HEK293 (cell line): ENCODE measurements at regions not wholly inside any gene's neighbourhood (a gene's known extent, or its start where the extent isn't known, plus 50 kb on each side); places are given as distances from the start of the nearest gene placed in this dataset.

Experiments
- CTCF ChIA-PET: fragments of 350-600 bp; formaldehyde crosslinking; extraction: SDS; loops from one replicate; lab custom pipeline; 2021; ENCODE audit warnings: antibody characterized with exemption; lab: Yijun Ruan, JAX
- POLR2A ChIA-PET: fragments of 300-600 bp; formaldehyde crosslinking; extraction: SDS; loops from one replicate; lab custom pipeline; 2020; ENCODE audit warnings: antibody characterized with exemption, inconsistent platforms; lab: Yijun Ruan, JAX
- H3K27ac ChIP-seq: fragments of 200-500 bp; sonication (Bioruptor generic); 2 replicates; pipeline ENCODE4 v1.5.1; 2014; ENCODE audit warnings: low read depth, low read length, control low read depth, inconsistent platforms; ENCODE audit errors: extremely low read depth
- H3K36me3 ChIP-seq, 2 experiments: fragments of 200-500 bp in 1 of 2; sonication (Bioruptor generic) in 1 of 2; 1 replicate in 1 of 2; 2 replicates in 1 of 2; pipeline ENCODE4 v1.5.1; 2014 to 2017; ENCODE audit warnings: inconsistent platforms in 2 of 2, low read length in 2 of 2; ENCODE audit not compliant: control insufficient read depth in 2 of 2, insufficient read depth in 1 of 2
- H3K4me1 ChIP-seq: fragments of 200-500 bp; sonication (Bioruptor generic); 2 replicates; pipeline ENCODE4 v1.5.1; 2014; ENCODE audit warnings: mild to moderate bottlenecking, low read length, inconsistent platforms; ENCODE audit not compliant: control insufficient read depth, insufficient read depth
- H3K4me3 ChIP-seq: 2 replicates; pipeline ENCODE4 v1.5.1; 2011; ENCODE audit warnings: low read depth, mild to moderate bottlenecking, control low read depth, low read length, moderate library complexity
- H3K9me3 ChIP-seq: fragments of 200-500 bp; sonication (Bioruptor generic); 2 replicates; pipeline ENCODE4 v1.5.1; 2014; ENCODE audit warnings: low read depth, low read length, inconsistent platforms; ENCODE audit not compliant: control insufficient read depth, insufficient read depth
- BCL11A ChIP-seq: fragments of 450-650 bp; formaldehyde crosslinking; IDR thresholded peaks from 2 replicates; pipeline ENCODE4 v1.5.1; 2016; ENCODE audit warnings: low read depth, missing biosample characterization, missing genetic modification characterization
- GLI2 ChIP-seq: fragments of 450-650 bp; formaldehyde crosslinking; IDR thresholded peaks from 2 replicates; pipeline ENCODE4; 2017; ENCODE audit warnings: missing biosample characterization, missing genetic modification characterization, low read depth, borderline replicate concordance
- KLF16 ChIP-seq: fragments of 450-650 bp; formaldehyde crosslinking; IDR thresholded peaks from 2 replicates; pipeline ENCODE4 v1.5.1; 2017; ENCODE audit warnings: missing biosample characterization, missing genetic modification characterization
- KLF7 ChIP-seq: fragments of 450-650 bp; formaldehyde crosslinking; IDR thresholded peaks from 2 replicates; pipeline ENCODE4 v1.5.1; 2016; ENCODE audit warnings: missing biosample characterization, missing genetic modification characterization, borderline replicate concordance
- KLF8 ChIP-seq: fragments of 450-650 bp; formaldehyde crosslinking; IDR thresholded peaks from 2 replicates; pipeline ENCODE4 v1.5.1; 2016; ENCODE audit warnings: missing biosample characterization, missing genetic modification characterization
- MYNN ChIP-seq: fragments of 450-650 bp; formaldehyde crosslinking; IDR thresholded peaks from 2 replicates; pipeline ENCODE4 v1.5.1; 2016; ENCODE audit warnings: missing biosample characterization, missing genetic modification characterization, borderline replicate concordance
- ZFP3 ChIP-seq: fragments of 450-650 bp; formaldehyde crosslinking; IDR thresholded peaks from 2 replicates; pipeline ENCODE4 v1.5.1; 2016; ENCODE audit warnings: low read depth, missing biosample characterization, missing genetic modification characterization
- ZNF112 ChIP-seq: fragments of 450-650 bp; formaldehyde crosslinking; IDR thresholded peaks from 2 replicates; pipeline ENCODE4 v1.5.0; 2017; ENCODE audit warnings: missing biosample characterization, missing genetic modification characterization
- ZNF169 ChIP-seq: fragments of 450-650 bp; formaldehyde crosslinking; IDR thresholded peaks from 2 replicates; pipeline ENCODE4 v1.5.1; 2016; ENCODE audit warnings: missing biosample characterization, missing genetic modification characterization
- ZNF202 ChIP-seq: fragments of 450-650 bp; formaldehyde crosslinking; IDR thresholded peaks from 2 replicates; pipeline ENCODE4 v1.5.1; 2016; ENCODE audit warnings: missing biosample characterization, missing genetic modification characterization, borderline replicate concordance
- ZNF24 ChIP-seq: fragments of 450-650 bp; formaldehyde crosslinking; IDR thresholded peaks from 2 replicates; pipeline ENCODE4 v1.5.1; 2016; ENCODE audit warnings: missing biosample characterization, missing genetic modification characterization
- ZNF354C ChIP-seq: fragments of 450-650 bp; formaldehyde crosslinking; IDR thresholded peaks from 2 replicates; pipeline ENCODE4 v1.5.1; 2016; ENCODE audit warnings: missing biosample characterization, missing genetic modification characterization, low read depth, borderline replicate concordance
- ZNF394 ChIP-seq: fragments of 450-650 bp; formaldehyde crosslinking; IDR thresholded peaks from 2 replicates; pipeline ENCODE4 v1.5.1; 2016; ENCODE audit warnings: missing biosample characterization, missing genetic modification characterization, mild to moderate bottlenecking, moderate library complexity, borderline replicate concordance
- ZNF548 ChIP-seq: fragments of 450-650 bp; formaldehyde crosslinking; IDR thresholded peaks from 2 replicates; pipeline ENCODE4 v1.5.1; 2016; ENCODE audit warnings: missing biosample characterization, missing genetic modification characterization
- ZNF571 ChIP-seq: fragments of 450-650 bp; formaldehyde crosslinking; IDR thresholded peaks from 2 replicates; pipeline ENCODE4 v1.5.0; 2017; ENCODE audit warnings: missing biosample characterization, missing genetic modification characterization
- ZNF610 ChIP-seq: fragments of 450-650 bp; formaldehyde crosslinking; IDR thresholded peaks from 2 replicates; pipeline ENCODE4 v1.5.1; 2016; ENCODE audit warnings: missing biosample characterization, missing genetic modification characterization, borderline replicate concordance
- ZNF626 ChIP-seq: fragments of 450-650 bp; sonication (Bioruptor Pico); formaldehyde crosslinking; IDR thresholded peaks from 2 replicates; pipeline ENCODE4 v1.5.1; 2018; ENCODE audit warnings: missing biosample characterization, missing genetic modification characterization, inconsistent platforms
- ZNF768 ChIP-seq: fragments of 450-650 bp; formaldehyde crosslinking; IDR thresholded peaks from 2 replicates; pipeline ENCODE4 v1.5.1; 2018; ENCODE audit warnings: missing biosample characterization, mild to moderate bottlenecking, missing genetic modification characterization
- ZNF843 ChIP-seq: fragments of 450-650 bp; formaldehyde crosslinking; IDR thresholded peaks from 2 replicates; pipeline ENCODE4 v1.5.1; 2016; ENCODE audit warnings: missing biosample characterization, missing genetic modification characterization
- ZSCAN16 ChIP-seq: fragments of 450-650 bp; formaldehyde crosslinking; IDR thresholded peaks from 2 replicates; pipeline ENCODE4 v1.5.1; 2016; ENCODE audit warnings: missing biosample characterization, missing genetic modification characterization
- TF ChIP-seq, protein P1 (sequence below): fragments of 450-650 bp; formaldehyde crosslinking; IDR thresholded peaks from 2 replicates; pipeline ENCODE4 v1.5.0; 2017; ENCODE audit warnings: missing biosample characterization, missing genetic modification characterization, borderline replicate concordance
- TF ChIP-seq, protein P2 (sequence below): fragments of 450-650 bp; formaldehyde crosslinking; IDR thresholded peaks from 2 replicates; pipeline ENCODE4 v1.5.1; 2016; ENCODE audit warnings: missing biosample characterization, missing genetic modification characterization
- TF ChIP-seq, protein P3 (sequence below): fragments of 450-650 bp; formaldehyde crosslinking; IDR thresholded peaks from 2 replicates; pipeline ENCODE4 v1.5.1; 2016; ENCODE audit warnings: missing biosample characterization, missing genetic modification characterization

DNA sequence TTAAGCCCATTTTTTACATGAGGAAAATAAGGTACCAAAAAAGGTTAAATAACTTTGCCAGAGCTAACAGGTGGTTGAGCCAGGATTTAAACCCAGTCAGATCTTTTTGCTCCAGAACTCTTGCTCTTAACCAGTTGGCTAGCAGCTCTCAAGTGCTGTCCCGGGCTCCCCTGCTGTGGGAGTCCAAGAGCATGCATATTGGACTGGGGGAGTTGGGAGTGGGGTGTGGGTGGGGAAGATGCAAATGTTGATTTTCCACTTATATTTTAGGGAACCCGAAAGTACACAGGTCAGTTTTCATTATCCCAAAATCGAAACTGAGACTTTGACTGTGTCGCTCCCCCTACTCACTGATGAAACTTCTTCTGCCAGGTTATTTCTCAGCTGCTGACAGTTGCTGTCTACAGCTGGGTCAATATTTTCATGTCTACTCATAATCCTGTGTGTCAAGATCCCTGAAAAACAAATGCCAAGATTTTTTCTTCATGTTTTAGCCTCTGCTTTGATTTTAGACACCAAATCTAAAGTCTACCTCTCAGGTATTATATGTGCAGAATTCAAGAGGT is 172.3 kb upstream of the TMPO start:
- H3K4me3 ChIP-seq: no peak overlapping the region
- no peaks in the 10 kb centered on the region for H3K4me1 ChIP-seq
- TF ChIP-seq ZSCAN16 (tag by site-specific recombination): no peak
- no peak for TF ChIP-seq ZNF768 (tag by site-specific recombination)
- TF ChIP-seq, protein P1, sequence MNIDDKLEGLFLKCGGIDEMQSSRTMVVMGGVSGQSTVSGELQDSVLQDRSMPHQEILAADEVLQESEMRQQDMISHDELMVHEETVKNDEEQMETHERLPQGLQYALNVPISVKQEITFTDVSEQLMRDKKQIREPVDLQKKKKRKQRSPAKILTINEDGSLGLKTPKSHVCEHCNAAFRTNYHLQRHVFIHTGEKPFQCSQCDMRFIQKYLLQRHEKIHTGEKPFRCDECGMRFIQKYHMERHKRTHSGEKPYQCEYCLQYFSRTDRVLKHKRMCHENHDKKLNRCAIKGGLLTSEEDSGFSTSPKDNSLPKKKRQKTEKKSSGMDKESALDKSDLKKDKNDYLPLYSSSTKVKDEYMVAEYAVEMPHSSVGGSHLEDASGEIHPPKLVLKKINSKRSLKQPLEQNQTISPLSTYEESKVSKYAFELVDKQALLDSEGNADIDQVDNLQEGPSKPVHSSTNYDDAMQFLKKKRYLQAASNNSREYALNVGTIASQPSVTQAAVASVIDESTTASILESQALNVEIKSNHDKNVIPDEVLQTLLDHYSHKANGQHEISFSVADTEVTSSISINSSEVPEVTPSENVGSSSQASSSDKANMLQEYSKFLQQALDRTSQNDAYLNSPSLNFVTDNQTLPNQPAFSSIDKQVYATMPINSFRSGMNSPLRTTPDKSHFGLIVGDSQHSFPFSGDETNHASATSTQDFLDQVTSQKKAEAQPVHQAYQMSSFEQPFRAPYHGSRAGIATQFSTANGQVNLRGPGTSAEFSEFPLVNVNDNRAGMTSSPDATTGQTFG (tag by site-specific recombination): no peak
- no peak for TF ChIP-seq ZFP3
- TF ChIP-seq, protein P2, sequence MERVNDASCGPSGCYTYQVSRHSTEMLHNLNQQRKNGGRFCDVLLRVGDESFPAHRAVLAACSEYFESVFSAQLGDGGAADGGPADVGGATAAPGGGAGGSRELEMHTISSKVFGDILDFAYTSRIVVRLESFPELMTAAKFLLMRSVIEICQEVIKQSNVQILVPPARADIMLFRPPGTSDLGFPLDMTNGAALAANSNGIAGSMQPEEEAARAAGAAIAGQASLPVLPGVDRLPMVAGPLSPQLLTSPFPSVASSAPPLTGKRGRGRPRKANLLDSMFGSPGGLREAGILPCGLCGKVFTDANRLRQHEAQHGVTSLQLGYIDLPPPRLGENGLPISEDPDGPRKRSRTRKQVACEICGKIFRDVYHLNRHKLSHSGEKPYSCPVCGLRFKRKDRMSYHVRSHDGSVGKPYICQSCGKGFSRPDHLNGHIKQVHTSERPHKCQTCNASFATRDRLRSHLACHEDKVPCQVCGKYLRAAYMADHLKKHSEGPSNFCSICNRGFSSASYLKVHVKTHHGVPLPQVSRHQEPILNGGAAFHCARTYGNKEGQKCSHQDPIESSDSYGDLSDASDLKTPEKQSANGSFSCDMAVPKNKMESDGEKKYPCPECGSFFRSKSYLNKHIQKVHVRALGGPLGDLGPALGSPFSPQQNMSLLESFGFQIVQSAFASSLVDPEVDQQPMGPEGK: no peak
- TF ChIP-seq ZNF24 (tag by site-specific recombination): no peak
- no peak for TF ChIP-seq KLF8 (tag by site-specific recombination)
- H3K36me3 ChIP-seq: no peaks in the 10 kb centered on the region
- H3K9me3 ChIP-seq: no peaks in the 10 kb centered on the region
- no peak overlapping the region for H3K27ac ChIP-seq
- CTCF ChIA-PET: no interaction called here
- POLR2A ChIA-PET: interaction anchor here (0.7 kb wide), 1 partner anchor 389 kb away, joined by 3 read pairs; no protein-coding TSS in a partner anchor

DNA sequence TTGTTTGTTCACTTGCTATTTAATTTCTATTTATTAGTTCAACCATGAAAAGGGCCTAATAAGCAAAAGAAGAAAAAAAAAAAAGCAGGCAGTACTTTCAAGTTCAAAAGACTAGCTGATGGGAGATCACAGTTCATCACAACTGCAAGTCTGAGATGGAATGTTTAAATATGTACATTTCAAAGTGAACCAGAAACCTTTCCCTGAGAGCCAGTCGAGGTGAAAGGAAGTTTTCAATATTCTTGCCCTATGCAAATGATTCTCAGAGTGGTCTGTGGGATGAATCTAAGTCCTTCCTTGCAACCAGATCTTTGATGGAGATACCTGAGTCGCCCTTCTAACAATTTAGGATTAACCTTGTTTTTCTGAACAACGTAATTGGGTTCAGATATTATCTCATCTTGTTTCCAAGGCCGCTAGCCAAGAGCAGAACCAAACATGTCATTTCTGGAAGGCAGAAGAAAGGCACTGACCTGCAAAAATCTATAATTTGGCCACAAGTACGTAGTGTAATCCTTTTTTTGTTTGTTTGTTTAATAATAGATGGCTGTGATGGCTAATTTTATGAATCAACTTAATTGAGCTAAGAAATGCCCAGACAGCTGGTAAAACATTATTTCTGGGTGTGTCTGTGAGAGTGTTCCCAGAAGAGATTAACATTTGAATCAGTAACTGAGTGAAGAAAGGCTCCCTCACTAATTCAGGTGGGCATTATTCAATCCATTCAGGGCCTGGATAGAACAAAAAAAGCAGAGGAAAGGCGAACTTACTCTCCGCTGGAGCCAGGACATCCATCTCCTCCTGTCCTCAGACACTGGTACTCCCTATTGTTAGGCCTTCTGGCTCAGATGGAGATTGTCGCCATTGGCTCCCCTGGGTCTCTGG is 171.1 kb upstream of the TMPO start:
- CTCF ChIA-PET: interaction anchor here (0.6 kb wide), 1 partner anchor 8 kb away, joined by 3 read pairs; no protein-coding TSS in a partner anchor
- no peaks in the 10 kb centered on the region for H3K9me3 ChIP-seq
- POLR2A ChIA-PET: interaction anchor here (0.7 kb wide), 1 partner anchor 390 kb away, joined by 3 read pairs; no protein-coding TSS in a partner anchor
- TF ChIP-seq ZNF112 (tag by site-specific recombination) (no peak), BCL11A (tag by site-specific recombination) (no peak), ZNF394 (no peak), KLF16 (tag by site-specific recombination) (no peak), ZNF354C (tag by site-specific recombination) (no peak), ZNF548 (tag by site-specific recombination) (no peak), KLF7 (tag by site-specific recombination) (no peak), ZNF610 (tag by site-specific recombination) (no peak), ZNF202 (tag by site-specific recombination) (no peak), ZNF843 (tag by site-specific recombination) (no peak), ZNF571 (tag by site-specific recombination) (no peak), MYNN (tag by site-specific recombination) (no peak), ZNF626 (tag by site-specific recombination) (no peak), ZNF169 (tag by site-specific recombination) (no peak), GLI2 (tag by site-specific recombination) (no peak)
- TF ChIP-seq, protein P3, sequence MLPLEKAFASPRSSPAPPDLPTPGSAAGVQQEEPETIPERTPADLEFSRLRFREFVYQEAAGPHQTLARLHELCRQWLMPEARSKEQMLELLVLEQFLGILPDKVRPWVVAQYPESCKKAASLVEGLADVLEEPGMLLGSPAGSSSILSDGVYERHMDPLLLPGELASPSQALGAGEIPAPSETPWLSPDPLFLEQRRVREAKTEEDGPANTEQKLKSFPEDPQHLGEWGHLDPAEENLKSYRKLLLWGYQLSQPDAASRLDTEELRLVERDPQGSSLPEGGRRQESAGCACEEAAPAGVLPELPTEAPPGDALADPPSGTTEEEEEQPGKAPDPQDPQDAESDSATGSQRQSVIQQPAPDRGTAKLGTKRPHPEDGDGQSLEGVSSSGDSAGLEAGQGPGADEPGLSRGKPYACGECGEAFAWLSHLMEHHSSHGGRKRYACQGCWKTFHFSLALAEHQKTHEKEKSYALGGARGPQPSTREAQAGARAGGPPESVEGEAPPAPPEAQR (tag by site-specific recombination): no peak
- TF ChIP-seq, all 188 proteins: peak for 0
- Histone ChIP-seq H3K4me1 (no peaks in the 10 kb centered on the region), H3K4me3 (no peak overlapping the region), H3K36me3 (no peaks in the 10 kb centered on the region), H3K27ac (no peak overlapping the region)
